Posterior cingulate gyrus (tissue), 11 donors: ENCODE measurements at regions not wholly inside any gene's neighbourhood (a gene's known extent, or its start where the extent isn't known, plus 50 kb on each side); places are given as distances from the start of the nearest gene placed in this dataset.
"Not testable (repeated sequence)": the region's sequence is repeated elsewhere in the genome, so short reads cannot be mapped to it uniquely, and the experiment has no call there.

Experiments
- DNase-seq, 10 donors: peaks; one replicate each; pipeline versions ENCODE4 v3.0.0 to v3.0.0-alpha.2; 2020 to 2021; ENCODE audit warnings: mixed read lengths in 3 of 10
- intact Hi-C: fragments of 100-400 bp; cut with DNase I; formaldehyde crosslinking; loops from one replicate; pipeline ENCODE4 v1.15.1; 2023

DNA sequence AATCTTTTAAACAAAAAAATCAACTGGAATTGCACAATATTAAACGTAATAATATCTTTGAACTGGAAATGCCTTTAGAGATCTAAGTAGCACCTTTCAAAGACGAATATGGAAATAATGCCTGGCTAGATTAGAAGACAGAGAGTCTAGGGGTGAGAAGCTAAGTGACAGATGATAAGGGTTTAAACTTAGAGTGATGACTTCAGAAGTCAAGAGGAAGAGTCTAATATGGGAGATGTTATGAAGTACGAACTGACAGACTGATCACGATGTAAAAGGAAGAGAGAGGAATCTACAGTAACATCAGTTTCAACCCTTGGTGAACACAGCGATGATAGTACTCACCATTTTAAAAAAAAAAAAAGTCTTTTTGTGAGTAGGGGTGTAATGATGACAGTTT, 57.9 kb downstream of the HINT1 start:
- DNase-seq, result no peak

DNA sequence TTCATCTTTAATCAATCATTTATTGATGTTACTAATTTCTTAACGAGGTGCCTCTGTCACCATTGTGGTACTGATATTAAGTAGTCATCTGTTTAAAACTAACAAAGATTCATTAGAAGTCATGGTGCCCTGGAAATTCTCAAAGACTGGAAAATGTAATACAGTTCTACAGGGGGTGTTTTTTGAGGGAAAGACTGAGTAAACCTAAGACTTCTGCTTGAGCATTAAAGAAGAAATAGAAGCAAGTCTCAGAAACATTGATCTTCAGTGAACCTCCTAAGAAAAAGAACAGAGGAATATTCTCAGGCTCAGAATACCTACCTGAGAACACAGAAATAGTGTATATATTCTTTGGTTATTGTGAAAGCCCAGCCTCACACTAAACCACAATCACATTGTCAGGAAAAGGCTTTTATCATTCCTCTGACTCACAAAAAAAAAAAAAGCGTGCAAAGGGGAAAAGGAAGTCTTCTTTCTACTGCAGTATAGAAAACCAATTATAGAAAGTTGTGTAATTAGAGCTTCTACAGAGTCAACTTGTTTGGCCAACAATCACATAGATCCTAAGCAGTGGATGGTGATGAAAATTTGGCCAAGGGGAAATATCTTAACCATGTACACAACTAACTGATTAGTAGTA, 60.8 kb downstream of the HINT1 start:
- intact Hi-C loops, result no loop called here
- no peak for DNase-seq

More for the DNA sequence above, 57.9 kb downstream of the HINT1 start:
- intact Hi-C loops, result no loop called here

DNA sequence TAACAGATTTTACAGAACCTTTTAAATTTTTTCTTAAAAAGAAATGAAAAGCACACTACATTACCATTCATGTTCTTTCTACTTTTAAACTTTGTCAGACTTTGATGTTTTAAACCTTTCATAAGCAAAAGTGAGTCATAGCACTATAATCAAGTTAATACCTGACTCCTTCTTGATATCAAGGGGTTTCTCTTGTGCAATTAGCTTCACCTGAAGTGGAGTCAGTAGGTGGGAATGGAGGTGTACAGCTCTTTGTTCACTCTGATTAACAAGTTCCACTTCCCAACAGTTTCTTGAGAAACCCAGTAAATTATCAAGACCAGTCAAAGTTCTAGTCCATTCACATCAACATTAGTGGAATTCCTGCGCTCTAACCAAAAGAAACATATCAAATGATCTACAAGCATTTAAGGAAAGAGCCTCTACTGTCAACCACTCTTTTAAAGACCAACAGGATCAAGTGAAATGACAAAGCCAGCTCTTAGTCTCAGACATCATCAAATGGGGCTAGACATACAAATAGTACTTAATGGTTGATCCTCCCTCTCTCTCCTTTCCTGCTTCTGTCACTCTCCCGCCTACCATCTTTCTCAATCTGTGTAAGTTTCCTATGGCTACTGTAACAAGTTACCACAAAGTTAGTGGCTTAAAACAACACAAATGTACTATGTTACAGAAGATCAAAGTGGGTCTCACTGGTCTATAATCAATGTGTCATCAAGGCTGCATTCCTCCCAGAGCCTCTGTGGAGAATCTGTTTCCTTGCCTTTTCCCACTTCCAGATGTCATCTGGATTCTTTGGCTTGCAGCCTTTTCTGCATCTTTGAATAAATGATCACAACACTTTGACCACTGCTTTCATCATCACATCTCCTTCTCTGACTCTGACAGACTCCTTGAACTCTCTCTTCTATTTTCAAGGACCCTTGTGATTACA, 68.0 kb downstream of the HINT1 start:
- no peak for DNase-seq
- intact Hi-C loops, result no loop called here

DNA sequence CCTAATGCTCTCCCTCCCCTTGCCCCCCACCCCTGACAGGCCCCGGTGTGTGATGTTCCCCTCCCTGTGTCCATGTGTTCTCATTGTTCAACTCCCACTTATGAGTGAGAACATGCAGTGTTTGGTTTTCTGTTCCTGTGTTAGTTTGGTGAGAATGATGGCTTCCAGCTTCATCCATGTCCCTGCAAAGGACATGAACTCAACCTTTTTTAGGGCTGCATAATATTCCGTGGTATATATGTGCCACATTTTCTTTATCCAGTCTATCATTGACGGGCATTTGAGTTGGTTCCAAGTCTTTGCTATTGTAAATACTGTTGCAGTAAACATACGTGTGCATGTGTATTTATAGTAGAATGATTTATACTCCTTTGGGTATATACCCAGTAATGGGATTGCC, 69.5 kb downstream of the HINT1 start:
- DNase-seq, intact Hi-C loops: not testable (repeated sequence)

DNA sequence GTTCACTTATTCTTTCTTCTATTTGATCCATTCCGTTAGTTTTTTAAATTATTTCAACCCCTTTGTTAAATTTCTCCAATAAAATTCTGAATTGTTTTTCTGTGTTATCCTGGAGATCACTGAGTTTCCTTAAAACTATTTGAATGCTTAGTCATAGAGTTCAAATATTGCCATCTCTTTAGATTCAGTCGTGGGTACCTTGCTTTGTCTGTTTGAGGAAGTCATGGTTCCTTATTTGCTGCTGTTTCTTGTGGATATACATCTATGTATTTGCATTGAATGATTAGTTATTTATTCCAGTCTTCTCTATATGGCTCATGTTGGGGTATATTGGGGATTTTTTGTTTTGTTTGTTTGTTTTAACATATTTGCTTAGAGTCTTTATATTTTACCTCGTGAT, 80.6 kb downstream of the HINT1 start:
- DNase-seq, result no peak
- intact Hi-C loops, result no loop called here

DNA sequence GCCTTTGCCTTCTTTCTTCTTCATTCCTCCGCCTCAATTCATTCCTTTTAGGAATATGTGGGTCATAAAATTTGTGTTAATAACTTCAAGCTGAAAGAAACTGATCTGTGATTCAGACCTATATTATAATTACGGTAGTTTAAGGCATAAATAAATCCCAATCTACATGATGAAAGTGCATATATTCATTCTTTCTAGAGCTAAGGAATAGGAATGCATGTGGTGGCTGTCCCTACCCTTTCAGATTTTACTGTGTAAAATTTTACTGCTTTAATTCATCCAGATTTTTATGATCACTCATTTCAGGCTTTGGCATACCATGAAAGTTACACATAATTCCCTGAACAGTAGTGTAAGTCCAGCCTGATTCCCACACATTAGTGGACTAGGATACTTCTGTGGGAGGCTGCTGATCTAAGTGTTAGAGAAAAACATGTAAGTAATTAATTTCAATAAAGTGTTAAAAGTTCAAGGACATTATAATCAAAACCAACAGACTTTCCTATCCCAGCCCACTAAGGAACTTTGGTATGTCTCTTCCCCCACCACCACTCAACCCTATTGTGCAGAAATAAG, 83.1 kb downstream of the HINT1 start:
- intact Hi-C loops, result no loop called here
- no peak for DNase-seq

DNA sequence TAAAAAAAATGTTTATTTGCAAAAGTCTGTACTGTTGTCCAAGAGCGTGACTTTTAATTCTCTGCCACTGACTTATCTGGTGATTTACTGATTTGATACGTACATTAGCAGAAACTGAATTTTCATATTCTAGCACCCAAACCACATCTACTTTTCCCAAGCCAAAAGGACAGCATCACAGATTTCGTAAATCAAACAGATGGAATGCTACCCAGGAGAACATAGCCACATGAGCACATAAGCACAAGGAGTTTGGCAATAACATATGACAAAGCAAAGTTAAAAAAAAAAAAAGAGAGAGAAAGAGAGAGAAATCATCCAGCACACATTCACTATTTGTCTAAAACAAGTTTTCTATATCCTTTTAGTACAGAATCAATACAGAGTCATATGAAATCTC, 83.7 kb downstream of the HINT1 start:
- intact Hi-C loops, result no loop called here
- no peak for DNase-seq

DNA sequence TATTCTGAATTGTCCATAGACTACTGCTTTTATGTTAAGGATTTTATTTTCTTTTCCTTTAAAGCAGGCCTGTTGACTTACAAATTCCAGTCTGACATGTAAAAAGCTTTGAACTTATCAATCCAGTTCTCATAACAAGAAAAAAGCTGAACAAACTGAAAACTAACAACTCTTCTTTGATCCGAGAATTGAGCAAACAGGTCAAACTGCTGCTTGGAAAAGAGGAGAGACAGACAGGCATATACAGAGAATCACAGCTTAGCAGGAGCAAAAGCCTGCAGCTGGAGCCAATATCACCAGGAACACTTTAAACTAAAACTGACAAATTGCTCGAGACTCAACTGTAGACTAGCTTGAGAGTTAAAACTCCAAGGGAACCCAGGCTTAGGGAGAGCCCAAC, 85.8 kb downstream of the HINT1 start:
- DNase-seq, result no peak
- intact Hi-C loops, result no loop called here

DNA sequence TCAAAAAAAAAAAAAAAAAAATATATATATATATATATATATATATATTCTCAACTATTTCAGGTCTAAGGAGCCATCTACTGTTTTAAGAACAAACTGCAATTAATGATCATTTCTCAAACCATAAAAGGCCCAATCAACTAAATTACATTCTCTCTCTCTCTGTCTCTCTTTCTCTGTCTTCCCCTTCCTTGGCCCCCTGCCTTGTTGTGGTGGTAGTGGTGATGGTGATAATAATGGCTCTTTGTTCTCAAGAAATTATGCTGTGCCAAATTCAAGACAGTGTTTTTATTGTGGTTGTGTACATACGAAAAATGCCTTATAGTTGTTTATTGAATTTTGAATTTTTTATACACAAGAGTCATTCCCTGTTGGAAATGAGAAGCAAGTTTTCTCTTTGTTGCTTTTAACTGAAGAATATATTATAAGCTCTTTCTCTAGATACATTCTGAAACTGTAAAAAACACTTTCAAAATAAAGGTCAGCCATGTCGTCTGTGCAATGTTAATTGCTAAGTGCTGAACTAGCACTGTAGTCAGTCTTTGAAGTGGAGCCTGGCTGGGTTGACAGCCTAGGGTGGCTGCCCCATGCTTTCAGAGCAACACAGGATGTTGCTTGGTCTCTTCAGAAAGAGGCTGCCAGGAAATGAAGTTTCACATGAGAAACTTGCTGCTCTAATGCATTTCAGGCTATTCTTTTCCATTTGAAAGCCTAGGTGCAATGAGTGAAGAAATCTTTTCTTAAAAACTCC, 96.0 kb downstream of the HINT1 start:
- peak in 7 of 10 donors; percentile 29 to 86 (median 61) for DNase-seq
- intact Hi-C loops, result no loop called here

DNA sequence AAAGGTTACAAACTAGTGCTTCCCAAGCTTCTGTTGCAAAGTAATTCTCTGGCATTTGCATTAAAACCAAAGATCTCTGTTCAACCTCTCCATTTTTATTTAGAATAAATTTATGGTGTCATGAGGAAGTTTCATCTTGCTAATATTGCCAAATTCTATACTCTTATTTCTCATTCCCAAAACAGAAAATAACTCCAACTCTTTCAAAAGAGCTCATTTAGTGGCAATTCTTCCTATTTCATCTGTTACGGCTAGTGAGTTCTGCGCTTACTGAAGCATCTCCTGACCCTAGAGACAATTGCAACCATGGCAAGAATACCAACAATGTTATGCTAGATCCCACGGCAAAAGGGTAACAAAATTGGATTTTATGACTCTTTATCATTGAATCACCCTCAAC, 97.0 kb downstream of the HINT1 start:
- DNase-seq, result no peak
- intact Hi-C loops, result no loop called here

DNA sequence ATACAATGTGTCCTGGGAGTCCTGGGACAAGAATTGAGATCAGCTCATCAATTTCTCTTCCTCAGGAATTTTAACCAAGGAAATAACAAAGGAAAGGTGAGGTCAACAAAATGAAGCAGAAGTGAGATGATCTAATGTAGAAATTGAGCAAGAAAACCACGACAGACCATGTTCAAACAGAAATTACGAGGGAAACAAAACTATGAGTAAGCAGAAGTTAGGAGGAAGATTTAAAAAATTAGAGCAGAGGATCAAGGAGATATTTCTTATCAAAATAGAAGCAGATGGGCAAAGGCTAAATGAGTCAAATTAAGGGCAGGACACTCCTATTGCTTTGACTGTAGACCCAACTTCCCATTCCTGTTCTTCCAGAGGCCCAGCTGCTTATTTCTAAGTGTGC, 97.4 kb downstream of the HINT1 start:
- no peak for DNase-seq
- intact Hi-C loops, result no loop called here

DNA sequence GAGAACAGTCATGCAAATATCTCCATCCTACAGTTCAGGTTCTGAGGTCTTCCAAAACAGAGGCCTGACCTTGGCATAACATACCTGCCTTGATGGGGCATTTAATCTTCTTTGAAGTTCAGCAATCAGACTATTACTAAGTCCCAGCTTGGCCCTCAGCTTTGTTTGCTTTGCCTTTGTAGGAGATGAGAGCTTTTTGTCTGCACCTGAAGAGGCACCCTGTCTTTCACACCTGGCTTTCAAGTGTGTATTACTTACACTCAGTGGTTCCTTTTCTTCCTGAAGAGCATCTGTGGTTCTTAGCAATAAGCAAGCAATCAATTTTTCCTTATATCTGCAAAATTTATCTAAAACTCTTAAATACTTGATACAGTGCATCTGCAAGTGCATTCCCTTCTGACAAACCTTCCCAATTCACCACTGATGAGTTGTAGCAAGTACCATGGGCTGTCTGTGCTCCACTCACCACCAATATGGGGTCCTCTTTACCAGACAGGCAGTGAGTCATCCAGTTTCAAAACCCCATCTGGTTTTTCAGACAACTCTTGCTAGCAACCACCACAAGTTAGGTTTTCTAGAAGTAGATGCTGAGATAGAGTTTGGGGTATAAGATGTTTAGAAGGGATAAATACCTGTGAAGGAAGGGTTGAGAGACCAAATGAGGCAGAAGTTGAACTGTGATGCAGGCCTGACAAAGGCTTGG, 100.2 kb downstream of the HINT1 start:
- DNase-seq, result no peak
- intact Hi-C loops, result no loop called here

DNA sequence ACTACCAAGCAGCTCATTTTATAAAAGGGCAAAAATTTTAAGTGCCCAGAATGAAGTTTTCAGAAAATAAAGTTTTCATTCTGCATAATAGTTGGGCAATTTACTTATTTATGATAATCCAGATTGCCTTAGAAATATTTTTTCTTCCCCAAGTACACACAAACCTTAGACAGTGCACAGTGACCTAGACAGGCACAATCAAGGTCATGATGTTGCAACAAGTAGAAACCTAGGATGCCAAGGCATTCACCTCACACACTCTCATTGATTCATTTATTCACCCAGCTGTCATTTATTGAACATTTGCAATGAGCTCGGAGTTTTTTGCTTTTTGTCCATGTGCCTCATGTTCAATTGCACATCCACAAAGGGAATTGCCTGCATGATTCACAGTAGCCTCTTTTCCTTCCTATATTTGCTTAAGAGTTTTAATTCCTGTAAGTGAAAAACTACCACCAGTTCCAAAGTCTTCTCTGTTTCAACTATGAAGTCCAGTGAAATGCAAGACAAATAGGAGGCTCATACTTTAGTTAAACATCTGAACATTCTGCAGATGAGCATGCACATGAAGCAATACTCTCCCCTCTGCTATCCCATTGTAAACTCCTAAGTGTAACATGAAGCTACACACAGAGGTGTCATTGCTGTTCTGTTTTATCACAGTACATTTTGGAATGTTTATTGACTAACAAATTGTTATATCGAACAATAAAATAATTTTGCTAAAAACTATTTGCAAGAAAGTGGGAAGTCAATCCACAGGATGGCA, 122.9 kb downstream of the HINT1 start:
- DNase-seq, result no peak
- intact Hi-C loops, result no loop called here

DNA sequence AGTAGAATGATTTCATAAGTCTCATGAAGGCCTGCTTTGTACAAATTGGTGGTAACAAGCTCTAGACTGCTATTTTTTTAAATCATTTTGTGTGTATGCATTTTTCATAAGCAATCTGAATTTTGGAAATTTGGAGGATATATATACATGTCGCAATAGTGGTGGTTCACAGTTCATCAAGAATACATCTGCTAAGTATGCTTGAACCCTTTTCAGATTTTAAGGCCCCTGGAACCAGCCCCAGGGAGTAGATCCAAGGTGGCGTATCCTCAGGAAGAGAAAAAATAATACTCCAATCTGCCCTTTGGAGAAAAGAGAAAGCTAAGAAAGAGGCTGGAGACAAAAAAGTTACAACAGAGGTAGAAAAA, 141.6 kb downstream of the HINT1 start:
- DNase-seq, result no peak
- intact Hi-C loops, result no loop called here

DNA sequence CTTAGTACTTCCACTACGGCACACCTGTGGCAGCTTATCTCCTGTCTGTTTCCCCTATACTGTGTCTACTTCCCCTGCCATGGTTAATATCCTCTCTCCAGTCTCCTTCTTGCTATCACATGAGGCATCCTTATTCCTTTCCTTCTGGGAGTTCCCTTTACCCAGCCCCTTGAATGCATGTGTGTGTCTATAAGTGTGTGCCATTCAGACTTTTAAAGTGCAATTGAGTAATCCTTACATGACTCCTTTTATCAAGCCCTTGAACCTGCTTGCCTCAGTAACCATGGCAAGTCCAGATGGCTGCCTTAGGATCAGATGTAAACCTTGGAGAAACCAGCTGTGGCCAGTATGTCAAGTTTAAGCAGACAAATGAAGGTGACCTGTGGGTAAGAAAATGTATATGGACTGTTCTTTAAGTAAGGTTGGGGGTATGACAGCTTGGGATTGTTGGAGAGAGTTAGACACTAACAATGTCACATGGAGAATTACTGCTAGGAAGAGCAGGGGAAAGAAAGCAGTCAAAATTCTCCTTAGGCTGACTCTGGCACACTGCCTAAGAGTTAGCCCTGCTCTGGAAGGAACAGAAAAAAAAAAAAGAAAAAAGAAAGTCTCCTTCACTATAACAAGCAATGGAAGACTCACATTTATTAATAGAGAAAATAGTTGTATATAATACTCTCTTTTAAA, 142.1 kb downstream of the HINT1 start:
- intact Hi-C loops, result no loop called here
- DNase-seq, result no peak

DNA sequence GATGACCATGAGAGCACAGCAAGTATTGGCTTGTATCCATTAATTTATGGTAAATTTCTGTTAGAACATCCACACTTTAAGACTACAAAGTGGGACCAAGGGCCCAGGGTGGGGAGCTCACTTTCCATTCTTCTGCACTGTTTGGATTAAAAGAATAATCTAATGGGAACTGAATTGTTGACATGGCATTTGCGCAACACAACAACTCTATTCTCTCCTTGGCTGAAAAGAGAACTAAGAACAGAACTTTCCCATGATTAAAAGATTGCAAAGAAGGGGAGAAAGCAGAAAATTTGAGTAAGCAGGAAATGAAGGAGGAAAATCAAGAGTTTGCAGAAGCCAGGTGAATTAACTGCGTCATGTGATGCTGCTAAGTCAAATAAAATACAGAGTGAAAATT, 143.4 kb downstream of the HINT1 start:
- peak in 1 of 10 donors; percentile 8 for DNase-seq

DNA sequence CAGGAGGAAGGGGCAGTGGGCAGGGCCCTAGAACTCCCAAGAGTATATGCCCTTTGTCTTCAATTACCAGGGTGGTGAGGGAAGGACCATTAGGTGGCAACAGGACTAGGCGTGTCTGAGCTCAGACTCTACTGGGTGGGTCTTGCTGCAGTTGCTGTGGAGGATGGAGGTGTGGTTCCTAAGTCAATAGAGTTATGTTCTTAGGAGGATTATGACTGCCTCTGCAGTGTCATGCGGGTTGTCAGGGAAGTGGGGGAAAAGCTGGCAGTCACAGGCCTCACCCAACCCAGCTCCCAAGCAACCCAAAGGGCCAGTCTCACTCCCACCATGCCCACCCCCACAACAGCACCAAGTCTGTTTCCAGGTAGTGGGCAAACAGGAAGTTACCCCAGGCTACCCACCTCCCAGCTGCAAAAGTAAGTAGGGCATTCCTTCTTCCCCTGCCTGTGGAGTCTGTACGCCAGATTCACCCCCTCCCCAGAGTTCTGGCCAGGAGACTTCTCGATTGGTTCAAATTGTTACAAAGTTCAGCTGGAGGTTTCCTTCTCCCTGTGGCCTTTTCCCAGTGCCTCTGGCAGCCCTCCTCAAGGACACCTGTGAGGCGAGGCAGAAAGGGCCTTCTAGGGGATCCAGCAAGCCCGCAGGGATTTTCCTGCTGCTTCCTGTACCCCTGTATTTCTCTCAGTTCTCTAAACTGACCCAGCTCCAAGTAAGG, 145.3 kb downstream of the HINT1 start:
- DNase-seq, result peak in 1 of 10 donors; percentile 51
- intact Hi-C loops, result no loop called here

More for the DNA sequence above, 143.4 kb downstream of the HINT1 start:
- intact Hi-C loops, result no loop called here

DNA sequence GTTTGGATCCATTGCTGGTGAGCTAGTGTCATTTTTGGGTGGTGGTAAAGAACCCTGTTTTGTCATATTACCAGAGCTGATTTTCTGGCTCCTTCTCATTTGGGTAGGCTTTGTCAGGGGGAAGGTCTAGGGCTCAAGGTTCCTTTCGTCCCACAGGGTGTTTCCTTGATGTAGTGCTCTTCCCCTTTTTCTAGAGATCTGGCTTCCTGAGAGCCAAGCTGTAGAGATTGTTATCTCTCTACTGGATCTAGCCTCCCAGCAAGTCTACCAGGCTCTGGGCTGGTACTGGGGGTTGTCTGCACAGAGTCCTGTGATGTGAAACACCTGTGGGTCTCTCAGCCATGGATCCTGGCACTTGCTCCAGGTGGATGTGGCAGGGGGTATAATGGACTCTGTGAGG, 145.9 kb downstream of the HINT1 start:
- intact Hi-C loops, result no loop called here
- peak in 2 of 10 donors; percentile 3 to 51 for DNase-seq
